HFFc6 (cell line): ENCODE measurements at regions not wholly inside any gene's neighbourhood (a gene's known extent, or its start where the extent isn't known, plus 50 kb on each side); places are given as distances from the start of the nearest gene placed in this dataset.

Source experiments
- DNase-seq: peaks from one replicate; pipeline ENCODE4 v3.0.0-alpha.2; 2018
- H3K27ac Mint-ChIP-seq: 2 replicates; pipeline ENCODE4 v1.8.0; 2020; ENCODE audit warnings: mild to moderate bottlenecking, mixed read lengths
- H3K27me3 Mint-ChIP-seq: 2 replicates; pipeline ENCODE4 v1.8.0; 2021; ENCODE audit warnings: mild to moderate bottlenecking, moderate library complexity, mixed read lengths; ENCODE audit not compliant: insufficient read depth
- H3K36me3 Mint-ChIP-seq: 2 replicates; pipeline ENCODE4 v1.8.0; 2021; ENCODE audit warnings: low read depth, mixed read lengths
- H3K4me1 Mint-ChIP-seq: 2 replicates; pipeline ENCODE4 v1.8.0; 2020; ENCODE audit warnings: low read depth, mixed read lengths
- H3K4me3 Mint-ChIP-seq: 2 replicates; pipeline ENCODE4 v1.8.0; 2020; ENCODE audit warnings: mild to moderate bottlenecking, moderate library complexity, mixed read lengths
- H3K9me3 Mint-ChIP-seq: 2 replicates; pipeline ENCODE4 v1.8.0; 2020; ENCODE audit warnings: mild to moderate bottlenecking, mixed read lengths
- TF ChIP-seq, protein P1 (sequence below): fragments of 200-600 bp; sonication (generic); IDR thresholded peaks from 2 replicates; pipeline ENCODE4 v1.5.0; 2021; ENCODE audit warnings: antibody characterized with exemption, mild to moderate bottlenecking

DNA sequence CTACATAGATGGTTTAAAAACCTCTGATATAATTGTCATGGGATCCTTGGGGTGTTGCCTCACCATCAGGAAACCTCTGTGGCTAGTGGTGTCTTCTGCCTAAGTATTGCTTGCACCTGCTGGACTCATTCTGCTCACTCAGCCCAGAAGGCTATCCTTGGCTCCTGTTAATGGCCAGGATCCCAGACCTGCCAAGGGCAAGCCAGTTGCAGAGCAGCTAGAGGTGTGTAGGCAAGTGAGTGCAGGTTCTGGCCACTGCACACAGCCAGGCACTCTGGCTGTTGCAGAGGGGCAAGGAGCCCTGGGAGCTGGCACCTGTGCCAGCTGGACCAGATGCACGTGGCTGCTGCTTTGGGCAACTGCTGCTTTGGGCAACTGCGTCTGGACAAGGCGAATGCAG lies 1125.8 kb downstream of the SI start:
- Mint-ChIP-seq H3K27me3 (no peaks in the 10 kb centered on the region), H3K36me3 (no peaks in the 10 kb centered on the region), H3K27ac (no peak overlapping the region), H3K9me3 (peaks cover 12% of the 10 kb centered on the region), H3K4me1 (no peaks in the 10 kb centered on the region), H3K4me3 (no peak overlapping the region)
- TF ChIP-seq, protein P1, sequence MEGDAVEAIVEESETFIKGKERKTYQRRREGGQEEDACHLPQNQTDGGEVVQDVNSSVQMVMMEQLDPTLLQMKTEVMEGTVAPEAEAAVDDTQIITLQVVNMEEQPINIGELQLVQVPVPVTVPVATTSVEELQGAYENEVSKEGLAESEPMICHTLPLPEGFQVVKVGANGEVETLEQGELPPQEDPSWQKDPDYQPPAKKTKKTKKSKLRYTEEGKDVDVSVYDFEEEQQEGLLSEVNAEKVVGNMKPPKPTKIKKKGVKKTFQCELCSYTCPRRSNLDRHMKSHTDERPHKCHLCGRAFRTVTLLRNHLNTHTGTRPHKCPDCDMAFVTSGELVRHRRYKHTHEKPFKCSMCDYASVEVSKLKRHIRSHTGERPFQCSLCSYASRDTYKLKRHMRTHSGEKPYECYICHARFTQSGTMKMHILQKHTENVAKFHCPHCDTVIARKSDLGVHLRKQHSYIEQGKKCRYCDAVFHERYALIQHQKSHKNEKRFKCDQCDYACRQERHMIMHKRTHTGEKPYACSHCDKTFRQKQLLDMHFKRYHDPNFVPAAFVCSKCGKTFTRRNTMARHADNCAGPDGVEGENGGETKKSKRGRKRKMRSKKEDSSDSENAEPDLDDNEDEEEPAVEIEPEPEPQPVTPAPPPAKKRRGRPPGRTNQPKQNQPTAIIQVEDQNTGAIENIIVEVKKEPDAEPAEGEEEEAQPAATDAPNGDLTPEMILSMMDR, result no peak
- no peak for DNase-seq

DNA sequence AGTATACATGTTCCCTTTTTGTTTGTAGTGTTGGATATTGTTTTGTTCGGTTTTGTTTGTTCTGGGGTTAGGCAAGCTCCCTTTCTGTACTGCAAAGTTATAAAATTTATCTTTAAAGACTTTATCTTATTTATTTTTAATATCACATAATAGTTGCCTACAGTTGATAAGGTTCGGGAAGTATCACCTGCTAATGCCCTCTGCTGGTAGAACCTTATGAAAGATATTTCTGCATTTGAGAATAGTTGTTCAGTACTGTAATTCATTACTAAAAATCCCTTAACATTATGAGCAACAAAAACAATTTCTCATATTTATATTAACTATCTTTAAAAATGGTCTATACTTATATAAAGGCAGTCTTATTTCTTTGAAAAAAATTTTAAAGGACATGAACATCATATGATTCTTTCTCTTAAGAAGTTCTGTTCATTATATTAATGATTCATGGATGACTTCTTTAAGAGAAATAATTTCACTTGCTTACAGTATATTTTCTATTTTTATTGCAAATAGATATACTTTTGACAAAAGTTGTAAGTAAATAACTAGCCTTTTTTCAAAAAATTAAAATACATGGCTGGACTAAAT lies 1126.8 kb downstream of the SI start:
- Mint-ChIP-seq H3K27ac (no peak overlapping the region), H3K9me3 (peaks cover 8% of the 10 kb centered on the region), H3K27me3 (no peaks in the 10 kb centered on the region), H3K36me3 (no peaks in the 10 kb centered on the region), H3K4me1 (no peaks in the 10 kb centered on the region), H3K4me3 (no peak overlapping the region)
- DNase-seq, result no peak
- TF ChIP-seq, protein P1, result peak; percentile 42; the same call in 1 of the 2 replicates

DNA sequence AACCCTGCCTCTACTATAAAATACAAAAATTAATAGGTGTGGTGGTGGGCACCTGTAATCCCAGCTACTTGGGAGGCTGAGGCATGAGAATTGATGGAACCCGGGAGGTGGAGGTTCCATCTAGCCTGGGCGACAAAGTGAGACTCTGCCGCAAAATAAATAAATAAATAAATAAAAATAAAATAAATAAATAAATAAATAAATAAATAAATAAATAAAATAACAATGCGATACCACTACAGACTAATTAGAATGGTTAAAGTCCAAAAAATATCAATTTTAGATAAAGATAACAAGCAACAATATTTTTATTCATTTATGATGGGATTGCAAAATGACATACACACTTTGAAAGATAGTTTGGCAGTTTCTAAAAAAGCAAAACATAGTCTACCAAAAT lies 1131.5 kb downstream of the SI start:
- DNase-seq, result no peak

DNA sequence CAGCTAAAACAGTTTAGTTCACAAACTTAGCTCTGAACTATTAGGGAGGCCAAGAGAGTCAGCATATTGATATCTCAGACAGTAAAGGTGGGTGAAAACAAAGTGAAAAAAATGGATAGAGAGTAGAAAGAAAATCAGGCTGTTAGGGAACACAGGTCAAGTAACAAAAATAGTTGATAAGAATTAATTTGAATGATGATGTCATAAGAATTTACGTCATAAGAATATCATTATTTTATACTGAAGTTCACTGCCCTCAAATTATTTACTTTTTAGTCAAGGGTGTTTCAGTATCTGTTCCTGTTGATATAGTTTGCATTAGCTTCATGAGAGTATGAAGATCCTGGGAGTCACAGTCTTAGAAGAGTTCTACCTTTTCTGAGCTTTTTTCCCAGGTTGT lies 1134.6 kb downstream of the SI start:
- Mint-ChIP-seq H3K27ac (no peak overlapping the region), H3K4me1 (no peaks in the 10 kb centered on the region), H3K4me3 (no peak overlapping the region), H3K36me3 (peaks cover 4% of the 10 kb centered on the region; the same call in 1 of the 2 replicates), H3K9me3 (peaks cover 48% of the 10 kb centered on the region), H3K27me3 (no peaks in the 10 kb centered on the region)
- no peak for DNase-seq
- TF ChIP-seq, protein P1, result no peak

More for the DNA sequence above, 1131.5 kb downstream of the SI start:
- Mint-ChIP-seq H3K4me1 (no peaks in the 10 kb centered on the region), H3K27ac (no peak overlapping the region), H3K9me3 (peaks cover 38% of the 10 kb centered on the region), H3K4me3 (no peak overlapping the region), H3K27me3 (no peaks in the 10 kb centered on the region), H3K36me3 (0 out of 2 replicates have a peak, but pooled peaks cover 4% of the 10 kb centered on the region)
- TF ChIP-seq, protein P1, result no peak

DNA sequence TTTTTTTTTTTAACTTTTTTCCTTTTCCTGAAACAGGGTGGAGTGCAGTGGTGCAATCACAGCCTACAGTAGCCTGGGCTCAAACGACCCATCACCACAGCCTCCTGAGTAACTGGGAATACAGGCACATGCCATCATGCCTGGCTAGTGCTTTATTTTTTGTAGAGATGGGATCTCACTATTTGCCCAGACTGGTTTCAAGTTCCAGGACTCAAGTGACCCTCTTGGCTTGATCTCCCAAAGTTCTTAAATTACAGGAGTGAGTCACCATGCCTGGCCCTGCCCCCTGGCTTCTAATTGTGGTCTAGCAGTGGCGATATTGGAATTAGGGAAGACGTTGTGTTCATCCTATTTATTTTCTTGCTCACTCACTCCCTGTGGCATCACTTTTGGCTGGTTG lies 1138.4 kb downstream of the SI start:
- TF ChIP-seq, protein P1, result no peak
- Mint-ChIP-seq H3K27ac (no peak overlapping the region), H3K9me3 (peaks cover 52% of the 10 kb centered on the region), H3K4me3 (no peak overlapping the region), H3K36me3 (peaks cover 4% of the 10 kb centered on the region; the same call in 1 of the 2 replicates), H3K27me3 (no peaks in the 10 kb centered on the region), H3K4me1 (no peaks in the 10 kb centered on the region)
- DNase-seq, result no peak
